ENCODE measurements at regions not wholly inside any gene's neighbourhood (a gene's known extent, or its start where the extent isn't known, plus 50 kb on each side); places are given as distances from the start of the nearest gene placed in this dataset.
"Not testable (repeated sequence)": the region's sequence is repeated elsewhere in the genome, so short reads cannot be mapped to it uniquely, and the experiment has no call there.

GRCh38 chr2:129565551-129566109 lies 413.8 kb upstream of the RAB6C start:
- DNase-seq (ENCODE audit: low read depth): no peak

- not testable (repeated sequence) for DNase-seq (ENCODE audit: low read depth)
These were observed 408.7 kb upstream of the RAB6C start for GRCh38 chr2:129570812-129571211.

- DNase-seq (ENCODE audit: low read depth): no peak
These were observed 404.0 kb upstream of the RAB6C start for GRCh38 chr2:129575431-129575830.

- no peak for DNase-seq (ENCODE audit: low read depth)
These were observed 403.6 kb upstream of the RAB6C start for GRCh38 chr2:129575880-129576279.

GRCh38 chr2:129580001-129580400 lies 399.5 kb upstream of the RAB6C start:
- no peak for DNase-seq (ENCODE audit: low read depth)

- no peak for DNase-seq (ENCODE audit: low read depth)
These were observed 393.7 kb upstream of the RAB6C start for GRCh38 chr2:129585760-129586159.

- DNase-seq (ENCODE audit: low read depth): no peak
These were observed 391.9 kb upstream of the RAB6C start for GRCh38 chr2:129587426-129588064.

GRCh38 chr2:129604560-129604959 lies 374.9 kb upstream of the RAB6C start:
- DNase-seq (ENCODE audit: low read depth): no peak

GRCh38 chr2:129605646-129606045 lies 373.8 kb upstream of the RAB6C start:
- no peak for DNase-seq (ENCODE audit: low read depth)

GRCh38 chr2:129606496-129607270 lies 372.8 kb upstream of the RAB6C start:
- DNase-seq (ENCODE audit: low read depth): no peak

- no peak for DNase-seq (ENCODE audit: low read depth)
These were observed 370.2 kb upstream of the RAB6C start for GRCh38 chr2:129609224-129609623.

GRCh38 chr2:129610766-129611165 lies 368.7 kb upstream of the RAB6C start:
- no peak for DNase-seq (ENCODE audit: low read depth)

- no peak for DNase-seq (ENCODE audit: low read depth)
These were observed 368.0 kb upstream of the RAB6C start for GRCh38 chr2:129611471-129611870.

GRCh38 chr2:129619471-129619870 lies 360.0 kb upstream of the RAB6C start:
- DNase-seq (ENCODE audit: low read depth): no peak

- DNase-seq (ENCODE audit: low read depth): no peak
These were observed 359.1 kb upstream of the RAB6C start for GRCh38 chr2:129620411-129620810.

GRCh38 chr2:129623783-129624182 lies 355.7 kb upstream of the RAB6C start:
- no peak for DNase-seq (ENCODE audit: low read depth)

- no peak for DNase-seq (ENCODE audit: low read depth)
These were observed 352.0 kb upstream of the RAB6C start for GRCh38 chr2:129627437-129627836.

GRCh38 chr2:129636692-129637091 lies 342.8 kb upstream of the RAB6C start:
- no peak for DNase-seq (ENCODE audit: low read depth)

GRCh38 chr2:129641371-129641770 lies 338.1 kb upstream of the RAB6C start:
- no peak for DNase-seq (ENCODE audit: low read depth)

GRCh38 chr2:129642526-129643043 lies 336.9 kb upstream of the RAB6C start:
- no peak for DNase-seq (ENCODE audit: low read depth)

GRCh38 chr2:129645335-129645734 lies 334.1 kb upstream of the RAB6C start:
- DNase-seq (ENCODE audit: low read depth): no peak

- DNase-seq (ENCODE audit: low read depth): no peak
These were observed 333.4 kb upstream of the RAB6C start for GRCh38 chr2:129646107-129646506.

- no peak for DNase-seq (ENCODE audit: low read depth)
These were observed 326.2 kb upstream of the RAB6C start for GRCh38 chr2:129653246-129653645.

Measured in stimulated activated CD8-positive, alpha-beta memory T cell treated with anti-CD3 and anti-CD28 coated beads, Interleukin-12 subunit alpha, Interleukin-12 subunit beta, amount 100 ng/mL, for 1 hour (primary cell).